ENCODE measurements at regions not wholly inside any gene's neighbourhood (a gene's known extent, or its start where the extent isn't known, plus 50 kb on each side); places are given as distances from the start of the nearest gene placed in this dataset.

DNA sequence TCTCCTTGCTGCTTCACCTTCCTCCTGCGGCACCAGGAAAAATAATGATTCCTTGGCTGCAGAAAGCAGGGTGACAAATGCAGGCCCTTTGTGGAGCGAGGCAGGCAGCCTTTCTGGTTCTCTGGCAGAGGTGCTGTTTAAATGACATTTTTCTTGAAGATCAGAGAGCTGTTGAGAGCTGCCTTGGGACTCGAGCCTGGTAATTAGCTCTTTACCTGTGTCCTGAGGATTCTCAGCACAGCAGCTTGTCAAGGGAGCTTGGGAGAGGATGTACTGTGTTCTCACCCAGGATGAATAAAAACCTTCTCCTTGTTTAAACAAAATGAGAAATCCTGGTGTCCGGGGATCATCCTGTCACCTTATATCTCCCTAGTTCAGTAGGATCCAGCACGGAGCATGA lies 204.0 kb downstream of the AACS start:
- no peak for DNase-seq (ENCODE audit: low spot score)

DNA sequence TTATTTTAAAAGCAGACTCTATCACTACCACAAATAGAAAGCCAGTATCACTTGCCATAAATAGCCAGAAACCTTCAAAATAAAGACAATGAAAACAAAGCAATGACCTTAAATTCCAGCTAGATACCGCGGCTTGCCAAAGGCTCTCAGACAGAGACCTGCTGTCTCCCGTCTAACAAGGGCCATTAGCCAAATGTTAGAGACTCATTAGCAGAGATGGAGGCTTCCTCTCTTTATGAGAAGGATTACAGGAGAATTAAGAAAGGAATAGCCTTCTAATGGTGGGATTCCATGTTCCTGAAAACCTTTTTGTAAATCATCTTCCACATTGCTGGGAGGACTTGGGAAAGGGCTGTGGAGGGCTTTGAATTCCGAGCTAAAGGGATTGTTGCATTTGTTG lies 206.7 kb downstream of the AACS start:
- DNase-seq (ENCODE audit: low spot score) = no peak

GRCh38 chr12:125272383-125272933 lies 207.2 kb downstream of the AACS start:
- DNase-seq (ENCODE audit: low spot score) = no peak

DNA sequence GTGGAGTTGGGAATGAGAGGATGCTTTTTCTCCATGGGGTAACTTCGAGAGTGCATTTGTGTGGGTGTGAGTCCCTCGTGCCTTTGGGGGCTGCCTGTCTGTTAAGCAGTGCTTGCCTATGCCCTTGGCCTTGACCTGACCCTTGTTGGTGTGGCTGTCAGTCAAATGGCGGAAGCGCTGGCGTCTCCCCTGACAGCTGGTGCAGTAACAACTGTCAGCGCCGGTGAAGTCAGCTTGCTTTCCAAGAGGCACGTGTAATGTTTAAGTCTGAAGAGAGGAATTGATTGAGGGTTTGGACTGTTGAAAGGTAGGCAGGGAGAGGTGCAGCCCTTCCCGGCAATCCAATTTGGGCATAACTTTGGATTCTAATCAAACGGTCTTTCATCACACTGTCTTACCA lies 211.3 kb downstream of the AACS start:
- DNase-seq (ENCODE audit: low spot score) = no peak

GRCh38 chr12:125280482-125281377 lies 215.5 kb downstream of the AACS start:
- DNase-seq (ENCODE audit: low spot score) = no peak

GRCh38 chr12:125282921-125283320 lies 217.7 kb downstream of the AACS start:
- DNase-seq (ENCODE audit: low spot score) = no peak

GRCh38 chr12:125283521-125283920 lies 218.3 kb downstream of the AACS start:
- no peak for DNase-seq (ENCODE audit: low spot score)

DNA sequence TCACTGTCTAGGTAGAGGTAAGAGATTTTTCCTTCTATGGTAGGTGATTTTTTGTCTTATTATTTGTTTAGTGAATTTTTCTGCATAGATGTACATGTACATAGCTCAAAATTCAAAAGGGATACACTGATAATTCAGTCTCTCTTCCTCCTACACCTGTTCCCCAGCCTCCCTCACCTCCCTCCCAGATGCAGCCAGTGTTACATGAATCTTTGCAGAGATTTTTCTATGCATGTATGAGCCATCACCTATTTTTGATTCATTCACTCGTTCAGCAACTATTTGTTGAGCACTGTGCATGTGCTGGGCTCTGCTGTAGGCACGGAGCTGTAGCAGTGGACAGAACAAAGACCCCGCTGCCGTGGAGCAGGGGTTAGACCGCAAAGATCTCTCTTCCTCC lies 218.9 kb downstream of the AACS start:
- no peak for DNase-seq (ENCODE audit: low spot score)

DNA sequence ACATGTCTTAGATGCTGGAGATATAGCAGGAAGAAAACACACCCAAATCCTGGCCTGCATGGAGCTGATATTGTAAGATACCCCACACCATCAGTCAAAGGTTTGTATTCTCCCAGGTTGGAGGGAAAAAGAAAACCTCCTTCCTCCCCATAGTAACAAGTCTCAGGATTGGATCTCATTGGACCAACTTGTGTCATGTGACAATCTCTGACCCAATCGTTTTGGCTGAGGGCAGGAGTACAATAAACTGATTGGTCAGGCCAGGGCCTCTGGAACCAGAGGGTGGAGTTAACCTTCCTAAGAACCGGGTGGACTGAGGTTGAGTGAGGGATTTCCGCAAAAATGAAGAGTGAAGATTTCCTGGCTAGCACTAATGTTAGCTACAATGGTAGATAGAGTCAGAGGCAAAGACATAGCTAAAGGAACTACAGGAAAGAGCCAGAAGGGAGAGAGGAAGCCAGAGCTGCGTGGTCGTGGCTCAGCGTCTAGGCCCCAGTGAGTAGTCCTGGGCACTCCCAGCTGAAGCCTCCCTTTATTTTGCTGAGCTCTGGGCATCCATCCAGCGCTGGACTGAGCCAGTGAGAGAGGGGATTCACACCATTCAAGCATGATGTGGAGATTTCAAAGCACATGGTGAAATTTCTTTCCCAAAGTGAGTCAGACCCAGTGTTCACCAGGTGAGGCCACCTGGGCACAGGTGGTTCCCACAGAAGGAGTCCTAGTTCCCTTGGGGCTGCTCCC lies 219.9 kb downstream of the AACS start:
- DNase-seq (ENCODE audit: low spot score) = no peak

DNA sequence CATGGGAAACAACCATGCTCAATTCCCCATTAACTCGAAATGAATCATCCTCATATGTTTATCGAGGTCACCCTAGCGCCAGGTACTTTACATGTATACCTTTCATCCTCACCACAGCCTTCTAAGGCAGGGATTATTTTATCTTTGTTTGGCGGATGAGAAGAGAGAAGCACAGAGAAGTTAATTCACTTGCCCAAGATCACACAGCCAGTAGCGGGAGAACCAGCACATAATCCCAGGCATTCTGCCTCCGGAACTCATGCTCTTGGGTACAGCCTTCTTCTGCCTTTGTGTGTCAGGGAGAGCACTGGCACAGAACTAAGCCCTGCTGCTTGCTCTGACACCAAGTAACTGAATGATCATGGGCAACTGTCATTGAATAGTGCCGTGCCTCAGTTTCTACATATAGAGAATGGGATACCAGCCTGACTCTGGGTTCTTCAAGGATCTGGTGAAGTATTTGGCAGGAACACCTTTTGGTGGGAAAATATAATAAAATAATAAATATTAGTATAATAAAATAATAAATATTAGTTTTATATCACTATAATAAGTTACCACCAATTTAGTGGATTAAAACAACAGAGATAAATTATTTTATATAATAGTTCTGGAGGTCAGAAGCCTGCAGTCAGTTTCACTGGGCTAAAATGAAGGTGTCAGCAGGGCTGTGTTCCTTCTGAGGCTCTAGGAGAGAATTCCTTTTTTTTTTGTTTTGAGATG lies 220.9 kb downstream of the AACS start:
- no peak for DNase-seq (ENCODE audit: low spot score)

GRCh38 chr12:125287155-125287847 lies 222.1 kb downstream of the AACS start:
- no peak for DNase-seq (ENCODE audit: low spot score)

- no peak for DNase-seq (ENCODE audit: low spot score)
These were observed 224.0 kb downstream of the AACS start for GRCh38 chr12:125288931-125289928.

DNA sequence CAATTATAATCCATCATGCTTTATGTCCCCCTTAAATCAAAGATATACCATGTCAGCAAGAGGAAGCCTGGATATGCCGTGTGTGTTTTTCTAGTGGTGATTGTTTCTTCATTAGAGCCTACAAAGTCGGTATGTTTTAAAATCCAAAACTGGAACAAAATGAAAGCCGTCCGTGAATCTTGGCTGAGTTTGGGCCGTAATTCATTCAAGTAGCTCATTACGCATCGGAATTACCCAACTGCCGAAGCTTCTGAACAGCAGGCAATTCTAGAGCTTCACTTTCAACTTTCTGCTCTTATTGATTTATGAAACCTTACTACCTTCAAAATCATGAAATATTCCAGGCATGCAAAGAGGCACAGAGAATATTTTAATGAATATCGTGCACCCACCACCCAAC lies 224.7 kb downstream of the AACS start:
- DNase-seq (ENCODE audit: low spot score) = no peak

GRCh38 chr12:125292700-125293099 lies 227.5 kb downstream of the AACS start:
- no peak for DNase-seq (ENCODE audit: low spot score)

GRCh38 chr12:125295550-125295949 lies 230.3 kb downstream of the AACS start:
- DNase-seq (ENCODE audit: low spot score) = no peak

DNA sequence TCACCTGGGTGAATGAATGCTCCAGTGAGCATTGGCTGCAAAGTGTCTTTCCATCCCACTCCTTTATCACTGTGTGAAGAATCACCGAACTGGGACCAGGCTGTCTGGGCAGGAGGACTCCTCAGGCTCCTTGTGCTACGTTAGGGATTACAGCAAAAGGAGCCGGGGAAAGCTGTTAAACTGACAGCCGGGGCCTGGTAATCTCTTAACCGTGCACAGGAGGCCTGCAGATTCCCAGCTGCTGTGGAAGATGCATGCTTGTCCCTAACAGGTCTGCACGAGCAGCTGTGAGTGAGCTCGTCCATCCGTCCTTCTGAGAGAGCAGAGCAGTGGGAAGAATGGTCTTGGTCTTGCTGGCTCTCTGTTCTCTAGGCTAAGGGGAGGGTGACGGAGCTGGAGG lies 231.5 kb downstream of the AACS start:
- no peak for DNase-seq (ENCODE audit: low spot score)

- no peak for DNase-seq (ENCODE audit: low spot score)
These were observed 234.6 kb downstream of the AACS start for GRCh38 chr12:125299840-125300239.

DNA sequence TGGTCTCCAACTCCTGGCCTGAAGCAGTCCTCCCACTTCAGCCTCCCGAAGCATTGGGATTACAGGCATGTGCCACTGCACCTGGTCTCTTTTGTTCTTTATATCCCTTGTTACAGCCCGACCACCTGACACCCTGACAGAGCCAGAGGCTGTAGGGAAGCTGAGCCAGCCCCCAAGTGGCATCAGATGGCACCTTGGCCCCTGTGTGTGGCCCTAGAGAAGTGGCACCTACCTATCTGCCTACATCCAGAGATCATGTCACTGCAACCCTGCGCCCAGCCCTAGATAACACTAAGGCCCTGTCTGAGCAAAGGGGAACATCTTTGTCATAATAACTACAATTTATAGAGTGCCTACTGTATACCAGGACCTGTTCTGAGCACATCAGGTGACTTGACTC lies 235.0 kb downstream of the AACS start:
- DNase-seq (ENCODE audit: low spot score) = no peak

GRCh38 chr12:125303337-125303736 lies 238.1 kb downstream of the AACS start:
- no peak for DNase-seq (ENCODE audit: low spot score)

DNA sequence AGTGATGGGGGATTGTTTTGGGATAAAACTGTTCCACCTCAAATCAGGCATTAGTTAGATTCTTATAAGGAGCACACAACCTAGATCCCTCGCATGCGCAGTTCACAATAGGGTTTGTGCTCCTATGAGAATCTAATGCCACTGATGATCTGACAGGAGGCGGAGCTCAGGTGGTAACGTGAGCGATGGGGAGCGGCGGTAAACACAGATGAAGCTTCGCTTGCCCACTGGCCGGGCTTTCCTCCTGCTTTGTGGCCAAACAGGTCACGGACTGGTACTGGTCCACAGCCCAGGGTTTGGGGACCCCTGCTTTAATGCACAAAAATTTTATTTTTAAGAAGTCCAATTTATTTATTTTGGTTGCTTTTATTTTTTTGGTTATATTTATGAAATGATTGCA lies 238.8 kb downstream of the AACS start:
- no peak for DNase-seq (ENCODE audit: low spot score)

Data from HT-29 (cell line).